ENCODE measurements at regions not wholly inside any gene's neighbourhood (a gene's known extent, or its start where the extent isn't known, plus 50 kb on each side); places are given as distances from the start of the nearest gene placed in this dataset.
"Not testable (repeated sequence)": the region's sequence is repeated elsewhere in the genome, so short reads cannot be mapped to it uniquely, and the experiment has no call there.

GRCh38 chr2:191476901-191477300 lies 201.0 kb upstream of the NABP1 start:
- no peak for DNase-seq (ENCODE audit: low read depth in 3 of 3, low spot score in 2 of 3)

GRCh38 chr2:191478799-191479679 lies 198.9 kb upstream of the NABP1 start:
- no peak for DNase-seq (ENCODE audit: low read depth in 3 of 3, low spot score in 2 of 3)

- no peak for DNase-seq (ENCODE audit: low read depth in 3 of 3, low spot score in 2 of 3)
Measured at GRCh38 chr2:191479680-191480023, 198.3 kb upstream of the NABP1 start.

GRCh38 chr2:191481305-191482070 lies 196.4 kb upstream of the NABP1 start:
- DNase-seq (ENCODE audit: low read depth in 3 of 3, low spot score in 2 of 3) = no peak

- no peak for DNase-seq (ENCODE audit: low read depth in 3 of 3, low spot score in 2 of 3)
Measured at GRCh38 chr2:191483117-191483516, 194.8 kb upstream of the NABP1 start.

- DNase-seq (ENCODE audit: low read depth in 3 of 3, low spot score in 2 of 3) = no peak
Measured at GRCh38 chr2:191486584-191487320, 191.2 kb upstream of the NABP1 start.

- no peak for DNase-seq (ENCODE audit: low read depth in 3 of 3, low spot score in 2 of 3)
Measured at GRCh38 chr2:191488135-191488534, 189.8 kb upstream of the NABP1 start.

- DNase-seq (ENCODE audit: low read depth in 3 of 3, low spot score in 2 of 3) = no peak
Measured at GRCh38 chr2:191489177-191489576, 188.8 kb upstream of the NABP1 start.

GRCh38 chr2:191496838-191497237 lies 181.1 kb upstream of the NABP1 start:
- no peak for DNase-seq (ENCODE audit: low read depth in 3 of 3, low spot score in 2 of 3)

GRCh38 chr2:191497822-191498221 lies 180.1 kb upstream of the NABP1 start:
- no peak for DNase-seq (ENCODE audit: low read depth in 3 of 3, low spot score in 2 of 3)

GRCh38 chr2:191499050-191499449 lies 178.9 kb upstream of the NABP1 start:
- DNase-seq (ENCODE audit: low read depth in 3 of 3, low spot score in 2 of 3) = no peak

- DNase-seq (ENCODE audit: low read depth in 3 of 3, low spot score in 2 of 3) = no peak
Measured at GRCh38 chr2:191499874-191500565, 177.9 kb upstream of the NABP1 start.

GRCh38 chr2:191500566-191500883 lies 177.4 kb upstream of the NABP1 start:
- no peak for DNase-seq (ENCODE audit: low read depth in 3 of 3, low spot score in 2 of 3)

- no peak for DNase-seq (ENCODE audit: low read depth in 3 of 3, low spot score in 2 of 3)
Measured at GRCh38 chr2:191500884-191501560, 176.9 kb upstream of the NABP1 start.

GRCh38 chr2:191501561-191502168 lies 176.3 kb upstream of the NABP1 start:
- DNase-seq (ENCODE audit: low read depth in 3 of 3, low spot score in 2 of 3) = peak in 2 of 3 donors; percentile 24 to 37

- no peak for DNase-seq (ENCODE audit: low read depth in 3 of 3, low spot score in 2 of 3)
Measured at GRCh38 chr2:191506515-191506914, 171.4 kb upstream of the NABP1 start.

- DNase-seq (ENCODE audit: low read depth in 3 of 3, low spot score in 2 of 3) = not testable (repeated sequence)
Measured at GRCh38 chr2:191507252-191507853, 170.6 kb upstream of the NABP1 start.

- no peak for DNase-seq (ENCODE audit: low read depth in 3 of 3, low spot score in 2 of 3)
Measured at GRCh38 chr2:191508738-191509137, 169.2 kb upstream of the NABP1 start.

GRCh38 chr2:191512216-191512835 lies 165.6 kb upstream of the NABP1 start:
- no peak for DNase-seq (ENCODE audit: low read depth in 3 of 3, low spot score in 2 of 3)

Measured in right renal cortex interstitium (tissue), 3 donors.